Hematopoietic multipotent progenitor cell treated with erythropoietin and hydrocortisone succinate and interleukin-3 and kit ligand, for 17 days (in vitro differentiated cells): ENCODE measurements at regions not wholly inside any gene's neighbourhood (a gene's known extent, or its start where the extent isn't known, plus 50 kb on each side); places are given as distances from the start of the nearest gene placed in this dataset.
"Not testable (repeated sequence)": the region's sequence is repeated elsewhere in the genome, so short reads cannot be mapped to it uniquely, and the experiment has no call there.

Experiments used
- DNase-seq: peaks from one replicate; pipeline ENCODE4 v3.0.0-alpha.2; 2015; ENCODE audit warnings: low spot score

DNA sequence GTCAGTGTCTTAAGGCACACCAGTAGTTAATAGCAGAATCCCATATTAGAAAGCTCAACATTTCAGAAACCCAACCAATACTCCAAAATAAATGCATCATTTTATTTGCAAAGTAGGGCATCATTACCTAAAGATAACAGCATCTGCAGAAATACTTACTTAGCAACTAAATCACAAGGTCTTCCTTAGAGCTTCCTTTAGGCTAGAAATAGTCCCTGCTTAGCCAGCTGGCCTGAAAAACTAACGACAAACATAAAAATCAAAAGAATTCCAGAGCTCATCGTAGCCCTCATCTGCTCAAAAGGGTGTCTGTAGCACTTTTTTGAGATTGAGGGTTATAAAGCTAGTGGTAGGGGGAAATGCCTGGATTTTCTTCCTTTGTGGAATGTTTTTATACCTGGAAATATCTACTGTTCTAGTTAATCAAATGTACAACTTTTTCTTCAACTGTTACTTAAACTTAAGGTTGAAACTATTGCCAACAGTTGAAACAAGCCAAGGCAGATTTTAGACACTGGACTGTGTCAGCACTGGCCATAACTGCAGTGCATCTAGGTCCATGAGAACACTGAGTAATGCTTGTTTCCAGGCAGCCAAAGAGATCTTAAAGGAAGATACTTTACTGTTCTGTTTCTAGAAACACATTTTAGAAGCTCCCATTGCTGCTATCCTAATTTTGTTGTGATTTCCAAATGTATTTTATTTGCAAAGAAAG, 129.4 kb upstream of the RASA1 start:
- DNase-seq = no peak

DNA sequence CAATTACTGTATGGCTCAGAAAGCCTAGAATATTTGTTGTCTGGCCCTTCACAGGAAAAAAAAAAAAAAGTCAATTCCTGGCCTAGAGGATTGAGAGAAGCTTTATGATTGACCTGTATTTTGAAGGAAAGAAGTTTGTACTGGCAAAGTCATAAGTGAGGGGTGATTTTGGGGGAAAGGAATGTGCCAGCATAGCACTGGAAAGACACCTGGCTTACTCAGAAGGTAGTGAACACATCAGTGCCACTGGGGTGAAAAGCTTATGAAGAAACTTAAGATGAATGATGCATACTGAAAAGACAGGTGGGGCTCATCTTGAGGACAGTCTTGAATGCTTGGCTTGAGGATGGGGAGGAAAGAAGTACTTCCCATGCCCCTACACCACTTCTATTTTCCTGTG, 127.9 kb upstream of the RASA1 start:
- DNase-seq = no peak

DNA sequence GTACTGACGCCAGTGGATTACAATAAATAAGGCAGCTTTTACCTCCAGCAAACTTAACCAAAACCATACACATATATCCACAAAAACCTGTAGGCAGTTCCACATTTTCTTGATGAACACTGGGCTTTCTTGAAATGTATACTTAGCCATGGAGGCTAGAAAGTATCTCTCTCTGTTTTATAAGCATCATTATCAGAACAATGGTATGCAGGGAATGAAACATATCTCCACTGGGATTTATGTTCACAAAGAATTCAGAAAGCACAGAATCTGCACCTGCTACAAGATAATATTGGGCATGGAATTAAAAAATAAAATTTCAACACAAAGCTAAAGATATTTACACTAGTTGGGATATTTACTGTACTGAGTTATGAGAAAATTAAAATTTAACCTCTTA, 126.1 kb upstream of the RASA1 start:
- DNase-seq = no peak

DNA sequence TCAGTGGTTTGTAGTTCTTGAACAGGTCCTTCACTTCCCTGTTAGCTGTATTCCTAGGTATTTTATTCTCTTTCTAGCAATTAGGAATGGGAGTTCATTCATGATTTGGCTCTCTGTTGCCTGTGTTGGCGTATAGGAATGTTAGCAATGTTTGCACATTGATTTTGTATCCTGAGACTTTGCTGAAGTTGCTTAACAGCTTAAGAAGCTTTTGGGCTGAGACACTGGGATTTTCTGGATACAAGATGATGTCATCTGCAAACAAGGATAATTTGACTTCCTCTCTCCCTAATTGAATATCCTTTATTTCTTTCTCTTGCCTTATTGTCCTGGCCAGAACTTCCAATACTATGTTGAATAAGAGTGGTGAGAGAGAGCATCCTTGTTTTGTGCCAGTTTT, 121.8 kb upstream of the RASA1 start:
- DNase-seq = not testable (repeated sequence)

DNA sequence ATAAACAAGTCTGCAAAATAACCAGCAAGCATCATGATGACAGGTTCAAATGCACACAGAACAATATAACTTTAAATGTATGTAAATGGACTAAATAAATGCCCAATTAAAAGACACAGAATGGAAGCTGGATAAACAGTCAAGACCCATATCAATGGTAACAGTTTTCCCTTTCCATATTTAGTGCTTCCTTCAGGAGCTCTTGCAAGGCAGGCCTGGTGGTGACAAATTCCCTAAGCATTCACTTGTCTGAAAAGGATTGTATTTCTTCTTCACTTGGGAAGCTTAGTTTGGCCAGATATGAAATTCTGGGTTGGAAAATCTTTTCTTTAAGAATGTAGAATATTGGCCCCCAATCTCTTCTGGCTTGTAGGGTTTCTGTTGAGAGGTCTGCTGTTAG, 120.2 kb upstream of the RASA1 start:
- DNase-seq = no peak

DNA sequence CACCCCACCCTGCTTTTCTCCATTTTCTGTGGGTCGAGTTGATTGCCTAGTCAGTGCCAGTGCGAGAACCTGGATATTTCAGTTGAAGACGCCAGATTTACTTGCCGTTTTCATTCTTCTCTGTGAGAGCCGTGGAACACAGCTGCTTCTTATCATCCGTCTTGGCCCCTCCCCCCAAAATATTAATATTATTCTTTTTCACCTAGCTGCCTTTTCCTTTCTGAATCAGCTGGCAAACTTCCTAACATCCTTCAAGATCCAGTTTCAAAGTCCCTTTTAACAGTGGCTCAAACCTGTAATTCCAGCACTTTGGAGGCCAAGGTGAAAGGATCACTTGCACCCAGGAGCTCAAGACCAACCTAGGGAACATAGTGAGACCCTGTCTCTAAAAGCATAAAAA, 117.1 kb upstream of the RASA1 start:
- no peak for DNase-seq

DNA sequence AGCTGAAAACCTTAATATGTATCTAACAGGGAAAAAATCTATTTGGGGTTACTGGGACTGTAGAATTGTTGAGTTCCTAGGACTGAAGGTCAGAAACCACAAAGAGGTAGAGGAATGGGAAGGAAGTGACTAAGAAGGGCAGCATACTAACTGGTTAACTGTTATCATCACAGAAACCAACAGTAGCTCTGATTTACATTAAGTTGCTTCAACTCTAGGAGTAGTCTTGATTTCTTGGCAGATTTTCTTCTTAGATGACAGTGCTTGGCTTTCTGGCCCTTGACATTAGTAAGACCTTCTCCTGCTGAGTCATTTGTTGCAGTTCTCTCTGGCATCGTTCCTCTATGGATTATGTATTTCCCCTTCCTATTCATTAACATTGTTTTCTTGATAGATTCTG, 116.1 kb upstream of the RASA1 start:
- no peak for DNase-seq

DNA sequence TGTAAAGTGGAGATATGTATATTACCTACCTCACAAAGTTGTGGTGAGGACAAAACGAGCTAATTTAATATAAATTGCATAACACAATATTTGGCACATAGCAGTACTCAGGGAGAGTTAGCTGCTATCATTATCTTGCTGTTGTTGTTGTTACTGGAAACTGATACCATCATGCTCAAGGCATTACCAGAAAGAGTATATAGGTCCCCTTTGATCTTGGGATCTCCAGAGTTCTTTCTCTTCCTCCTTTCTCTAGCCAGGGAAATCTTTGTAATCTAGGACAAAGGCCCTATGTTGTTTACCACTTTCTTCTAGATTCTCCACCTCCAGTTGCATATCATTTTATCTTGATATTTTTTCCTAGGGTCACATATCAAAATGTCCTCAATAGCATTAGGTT, 114.8 kb upstream of the RASA1 start:
- DNase-seq = no peak

DNA sequence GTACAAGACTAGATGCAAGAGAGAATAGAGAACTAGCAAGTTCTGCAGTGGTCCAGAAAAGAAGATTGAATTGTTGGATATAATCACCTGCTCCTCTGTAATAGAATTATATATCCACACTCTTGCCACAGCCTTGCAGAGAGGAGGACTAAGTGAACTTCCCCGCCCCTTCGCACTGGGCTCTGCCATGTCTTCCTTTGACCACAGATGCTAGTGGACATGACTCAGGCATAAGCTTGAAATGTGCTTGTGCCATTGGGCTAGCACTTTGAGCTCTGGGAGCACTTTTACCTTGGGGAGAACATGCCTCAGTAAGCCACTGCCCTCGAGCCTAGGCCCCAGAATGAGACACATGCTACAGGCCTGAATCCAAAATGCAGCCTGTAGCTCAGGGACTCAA, 113.5 kb upstream of the RASA1 start:
- no peak for DNase-seq

DNA sequence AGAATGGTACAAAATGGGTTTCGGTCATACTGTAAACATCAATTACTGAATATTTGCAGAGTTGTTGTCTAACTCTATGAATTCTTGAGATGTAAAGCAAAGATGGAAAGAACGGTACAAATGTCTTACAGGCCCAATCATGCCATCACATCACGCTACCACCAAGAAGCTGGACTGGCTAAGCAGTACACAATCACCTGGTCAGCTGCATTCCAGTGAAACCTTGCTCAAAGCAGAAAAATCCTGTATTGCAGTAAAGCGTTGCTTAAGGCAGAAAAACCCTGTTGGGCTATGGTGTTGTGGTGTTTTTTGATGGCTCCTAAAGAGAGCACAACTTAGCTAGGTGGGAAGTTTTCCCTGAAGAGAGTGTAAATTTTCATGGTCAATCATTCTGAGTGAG, 112.6 kb upstream of the RASA1 start:
- no peak for DNase-seq

DNA sequence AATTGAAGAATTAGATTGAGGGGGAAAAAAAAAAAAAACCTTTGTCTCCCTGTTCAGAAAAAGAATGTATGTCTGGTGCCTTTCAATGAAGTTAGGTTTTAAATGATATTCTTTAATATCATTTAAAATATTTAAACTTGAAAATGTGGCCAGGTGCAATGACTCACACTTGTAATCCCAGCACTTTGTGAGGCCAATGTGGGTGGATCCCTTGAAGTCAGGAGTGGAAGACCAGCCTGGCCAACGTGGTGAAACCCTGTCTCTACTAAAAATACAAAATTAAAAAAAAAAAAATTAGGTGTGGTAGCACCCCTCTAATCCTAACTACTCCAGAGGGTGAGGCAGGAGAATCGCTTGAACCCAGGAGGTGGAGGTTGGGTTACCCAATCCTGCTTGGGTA, 111.1 kb upstream of the RASA1 start:
- no peak for DNase-seq

DNA sequence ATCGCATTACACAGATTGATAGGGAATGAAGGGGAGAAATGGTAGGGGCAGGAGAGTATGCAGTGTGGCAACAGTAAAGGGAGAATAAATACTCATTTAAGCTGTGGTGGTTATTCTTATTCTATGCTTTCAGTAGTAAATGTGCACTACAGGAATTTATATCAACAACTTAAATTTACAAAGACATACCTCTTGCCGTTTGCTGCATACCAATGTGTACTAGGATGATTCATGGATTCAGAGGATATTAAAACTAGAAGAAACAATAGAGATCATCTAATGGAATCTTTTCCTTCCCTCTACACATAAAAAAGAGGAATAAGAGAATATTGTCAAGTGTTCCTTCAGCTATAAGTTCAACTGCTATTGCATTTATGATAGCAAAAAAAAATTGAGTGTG, 103.3 kb upstream of the RASA1 start:
- no peak for DNase-seq

DNA sequence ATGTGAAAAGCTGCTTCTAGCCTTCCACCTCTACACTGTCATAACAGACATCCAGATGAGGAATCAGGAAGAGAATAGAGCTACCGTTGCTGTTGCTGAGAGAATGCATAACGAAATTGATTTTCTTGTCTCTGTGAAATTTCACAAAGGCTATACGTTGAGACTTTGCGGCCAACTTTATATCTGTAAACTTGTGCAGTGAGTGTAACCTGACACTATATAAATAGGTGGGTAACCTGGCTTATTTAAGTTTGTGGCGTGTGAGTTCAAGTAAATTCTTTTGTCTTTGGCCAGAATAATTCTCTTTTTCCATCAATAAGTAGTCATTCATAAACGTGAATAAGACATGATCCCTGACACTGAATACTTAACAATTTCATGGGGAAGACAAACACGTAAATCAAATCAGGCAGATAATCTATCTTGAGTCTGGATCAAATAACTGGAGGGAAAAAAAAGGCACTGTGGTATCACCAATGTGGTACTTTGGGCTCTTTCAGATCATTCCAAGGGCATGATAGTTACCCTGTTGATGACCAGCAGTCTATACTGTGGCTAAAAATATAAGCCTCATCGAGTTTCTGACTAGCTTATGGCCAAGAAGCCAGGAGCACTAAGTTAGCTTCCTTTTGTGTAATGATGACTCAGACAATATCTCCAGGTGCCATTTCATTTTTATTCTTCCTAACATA, 98.2 kb upstream of the RASA1 start:
- DNase-seq = no peak

DNA sequence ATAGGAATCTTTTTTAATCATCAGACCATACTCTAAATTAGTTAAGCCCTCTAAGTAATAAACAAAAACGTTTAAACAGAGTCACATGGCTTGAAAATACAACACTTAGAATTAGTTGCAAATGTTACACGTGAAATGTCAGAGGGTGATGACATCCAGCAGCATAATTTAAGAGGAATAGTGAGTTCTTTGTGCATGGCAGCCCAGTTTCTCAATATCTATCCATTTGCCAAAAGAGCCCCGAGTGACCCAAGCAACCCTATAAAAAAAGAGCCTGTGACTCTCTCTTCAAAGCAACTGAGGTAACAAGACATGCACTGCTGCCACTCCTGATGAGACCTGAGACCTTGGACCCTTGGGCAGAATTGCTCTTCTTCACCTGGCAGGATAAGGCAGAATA, 96.9 kb upstream of the RASA1 start:
- no peak for DNase-seq

DNA sequence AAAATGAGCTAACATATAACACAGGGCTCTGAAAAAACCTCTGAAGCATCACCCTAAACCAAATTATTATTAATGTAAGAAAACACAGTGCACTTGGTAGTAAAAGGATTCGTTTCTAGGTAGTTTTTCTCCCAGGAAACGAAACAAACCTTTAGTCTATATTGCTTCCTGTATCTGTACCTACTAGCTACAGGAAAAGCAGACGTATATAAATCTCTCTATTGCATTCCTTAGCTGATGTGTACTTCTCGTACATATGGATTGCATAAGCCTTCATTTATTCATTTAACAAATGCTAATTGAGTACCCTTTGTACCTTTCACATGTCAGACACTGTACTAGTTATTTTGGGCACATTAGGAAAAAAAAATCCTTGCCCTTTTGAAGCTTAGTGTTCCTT, 85.0 kb upstream of the RASA1 start:
- DNase-seq = no peak

DNA sequence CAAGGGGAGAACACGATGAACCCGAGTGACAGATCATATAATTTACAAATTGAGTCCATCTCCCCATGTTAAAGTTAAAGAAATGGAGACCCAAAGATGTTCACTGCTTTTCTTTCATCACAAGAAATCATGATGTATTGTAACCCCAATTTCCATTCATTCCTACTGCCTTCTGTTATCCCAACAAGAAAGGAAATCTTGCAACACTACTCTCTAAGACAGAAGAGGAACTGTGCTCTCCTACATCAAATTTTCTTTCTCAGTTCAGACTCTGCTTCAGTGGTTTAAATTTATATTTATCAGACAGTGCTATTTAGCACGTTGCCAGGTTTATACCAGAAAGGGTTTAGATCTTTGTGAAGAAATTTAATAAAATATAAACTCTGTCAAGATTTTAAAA, 83.8 kb upstream of the RASA1 start:
- DNase-seq = no peak

DNA sequence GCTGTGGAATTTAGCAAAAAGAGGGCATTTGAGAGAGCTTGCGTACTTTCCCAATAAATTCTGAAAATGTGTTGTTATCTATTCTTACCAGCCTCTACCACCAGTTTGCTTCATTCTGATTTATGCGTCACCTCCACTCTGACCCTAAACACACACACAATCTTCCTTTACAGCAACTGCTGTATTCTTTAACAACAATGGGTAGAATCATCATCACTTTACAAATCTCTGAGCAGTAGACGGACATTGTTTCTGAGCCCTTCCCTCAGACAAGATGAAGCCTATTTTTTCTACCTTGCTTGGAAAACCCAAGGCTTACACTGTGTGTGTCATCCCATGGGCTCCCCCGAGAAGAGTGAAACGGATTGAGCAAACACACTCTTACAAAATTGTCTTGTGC, 83.1 kb upstream of the RASA1 start:
- DNase-seq = no peak

DNA sequence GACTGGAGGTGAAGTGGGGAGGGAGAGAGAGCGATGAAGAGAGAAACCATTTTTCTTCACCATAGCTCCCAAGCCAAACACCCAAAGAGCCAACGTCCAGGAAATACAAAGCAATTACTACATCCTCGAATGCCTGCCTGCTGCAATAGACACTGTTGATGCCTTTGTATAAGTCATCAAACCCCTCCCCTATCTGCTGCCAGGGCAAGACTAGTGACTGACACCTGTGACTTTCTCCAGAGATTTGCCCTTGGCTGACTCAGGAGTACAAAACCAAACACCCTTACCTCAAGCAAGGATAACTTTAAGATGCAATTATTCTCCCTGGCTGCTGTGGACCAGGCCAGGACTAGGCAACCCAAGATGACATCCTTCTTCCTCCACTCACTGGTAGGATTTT, 81.8 kb upstream of the RASA1 start:
- no peak for DNase-seq

DNA sequence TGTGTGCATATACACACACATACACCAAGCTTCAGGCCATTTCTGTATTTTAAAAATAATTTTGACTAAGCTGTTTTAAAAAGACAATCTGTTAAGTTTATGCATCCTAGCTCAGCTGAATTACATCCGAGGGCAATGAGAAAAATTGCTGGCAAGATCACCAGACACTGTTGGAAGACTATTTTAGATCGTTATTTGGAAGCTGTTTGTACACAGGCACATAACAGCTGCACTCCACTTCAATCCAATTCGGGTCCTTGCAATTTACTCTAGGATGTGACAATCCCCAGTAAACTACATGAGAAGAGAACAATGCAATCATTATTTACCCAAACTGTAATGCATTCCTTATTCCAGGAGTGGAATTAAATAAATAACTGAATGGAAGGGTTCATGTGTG, 79.3 kb upstream of the RASA1 start:
- no peak for DNase-seq

DNA sequence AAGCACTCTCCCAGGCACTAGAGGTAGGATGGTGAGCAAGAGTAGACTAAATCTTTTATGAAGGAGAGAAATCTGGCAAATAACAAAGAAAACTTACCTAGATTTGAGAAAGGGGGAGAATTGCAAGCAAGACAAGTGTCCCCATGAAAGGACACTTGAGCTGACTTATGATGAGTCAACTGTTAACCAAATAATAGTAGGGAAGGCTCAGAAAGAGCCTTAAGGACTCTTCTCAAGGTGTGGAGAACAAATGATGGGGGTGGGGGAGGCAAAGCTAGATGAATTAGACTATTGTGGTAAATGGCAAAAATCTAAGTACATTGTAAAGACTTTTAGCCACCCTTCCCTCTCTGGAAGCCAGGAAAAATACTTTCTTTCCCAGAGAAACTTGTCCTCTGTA, 77.6 kb upstream of the RASA1 start:
- no peak for DNase-seq

DNA sequence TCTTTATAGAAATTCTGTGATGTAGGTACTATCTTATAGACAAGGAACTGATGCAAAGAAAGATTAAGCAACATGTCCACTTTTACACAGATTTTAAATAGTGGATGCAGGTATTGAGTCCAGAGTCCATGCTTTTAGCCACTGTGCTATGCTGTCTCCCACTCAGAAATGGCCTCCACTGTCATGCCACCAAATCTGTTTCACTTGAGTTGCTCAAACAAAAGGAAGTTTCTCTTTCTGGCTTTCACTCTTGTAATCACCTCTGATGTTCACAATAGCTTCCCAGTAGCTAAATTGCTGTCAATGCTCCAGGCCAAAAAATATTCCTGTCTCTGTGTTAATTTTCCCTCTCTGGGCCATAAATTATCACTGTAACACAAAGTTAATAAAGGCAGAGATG, 77.0 kb upstream of the RASA1 start:
- no peak for DNase-seq

DNA sequence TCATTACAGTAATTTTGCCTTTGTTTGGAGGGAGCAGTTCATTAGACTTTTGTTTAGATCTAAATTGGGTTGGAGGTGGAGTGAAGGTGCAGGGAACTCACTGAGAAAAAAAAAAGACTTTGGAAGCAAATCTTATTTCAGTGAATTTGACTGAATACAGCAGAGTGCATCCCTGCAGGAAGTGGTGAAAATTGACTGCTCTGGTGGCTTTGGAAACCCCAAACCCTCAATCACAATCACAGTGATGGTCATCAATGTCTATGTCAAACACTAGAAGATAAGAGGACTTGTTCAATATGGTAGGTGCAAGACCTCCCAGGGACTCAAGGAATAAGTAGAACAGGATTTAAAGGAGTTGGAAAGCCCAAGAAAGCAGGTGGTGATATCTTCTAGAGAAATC, 76.0 kb upstream of the RASA1 start:
- no peak for DNase-seq

DNA sequence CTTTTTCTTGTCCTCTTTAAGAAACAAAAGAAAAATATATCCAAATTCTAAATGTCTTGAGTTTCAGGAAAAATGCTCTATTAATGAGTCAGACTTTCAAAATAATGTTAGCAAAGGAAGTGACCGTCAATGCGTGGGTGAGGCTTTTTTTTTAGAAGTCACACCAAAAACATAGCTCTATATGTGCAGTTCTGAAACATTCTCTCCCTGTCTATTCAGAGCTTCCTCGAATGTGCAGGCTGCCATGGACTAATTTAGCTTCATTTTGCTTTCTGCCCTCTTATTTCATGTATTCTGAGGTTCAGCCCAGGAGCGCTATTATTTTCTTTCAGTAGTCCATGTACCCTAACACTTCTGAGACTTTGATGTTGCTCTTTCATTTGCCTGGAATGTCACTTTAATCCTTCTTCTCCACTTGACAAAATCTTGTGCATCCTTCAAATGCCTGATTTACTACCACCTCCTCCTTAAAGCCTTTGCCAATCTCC, 72.5 kb upstream of the RASA1 start:
- DNase-seq = no peak

DNA sequence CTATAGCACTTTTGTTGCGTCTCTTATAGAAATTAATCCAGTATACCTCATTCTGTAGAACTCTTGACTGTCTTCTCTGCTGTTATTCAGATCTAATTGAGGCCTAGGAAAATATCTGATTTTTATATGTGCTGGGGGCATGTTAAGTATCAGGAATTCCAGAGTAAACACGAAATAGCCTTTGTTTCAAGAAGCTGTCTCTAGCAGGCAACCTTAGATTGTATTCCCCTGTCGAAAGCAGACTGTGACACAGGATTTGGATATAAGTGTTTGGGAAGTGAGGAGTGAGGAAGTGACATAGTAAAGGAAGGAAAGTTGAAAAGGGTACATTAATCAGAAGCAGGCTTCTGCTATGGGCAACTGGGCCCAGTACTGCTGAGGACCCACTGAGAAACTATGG, 72.1 kb upstream of the RASA1 start:
- no peak for DNase-seq
